Panc1 (cell line): ENCODE measurements at regions not wholly inside any gene's neighbourhood (a gene's known extent, or its start where the extent isn't known, plus 50 kb on each side); places are given as distances from the start of the nearest gene placed in this dataset.

Experiments used
- SIN3A ChIP-seq: IDR thresholded peaks from 2 replicates; pipeline ENCODE4 v1.6.1; 2012; ENCODE audit warnings: low read depth, mild to moderate bottlenecking, low read length, moderate library complexity, borderline replicate concordance; ENCODE audit not compliant: insufficient read depth
- TCF7L2 ChIP-seq: IDR thresholded peaks from 2 replicates; pipeline ENCODE4 v1.6.1; 2011; ENCODE audit warnings: mild to moderate bottlenecking, low read depth, low read length, inconsistent platforms
- TF ChIP-seq, protein P1 (sequence below): fragments of 450-650 bp; IDR thresholded peaks from 2 replicates; pipeline ENCODE4 v1.5.1; 2017; ENCODE audit warnings: mild to moderate bottlenecking

DNA sequence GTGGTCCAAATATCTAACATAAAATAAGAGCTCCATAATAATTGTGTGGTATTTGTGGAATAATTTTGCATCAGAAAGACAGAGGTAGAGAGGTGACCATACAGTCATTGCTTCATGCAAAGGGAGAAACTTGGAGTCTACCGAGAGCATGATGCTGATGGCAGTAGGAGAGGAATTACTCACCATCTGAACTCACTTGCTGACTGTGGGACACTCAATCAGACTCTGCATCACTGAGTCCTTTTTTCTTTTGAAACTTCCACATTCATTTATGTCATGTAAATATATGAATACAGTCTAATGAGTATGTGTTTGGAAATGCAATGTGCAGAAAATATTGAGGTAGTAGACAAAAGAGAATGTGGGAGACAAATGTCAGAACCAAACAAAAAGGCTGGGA lies 933.8 kb downstream of the REEP3 start:
- TF ChIP-seq, protein P1, sequence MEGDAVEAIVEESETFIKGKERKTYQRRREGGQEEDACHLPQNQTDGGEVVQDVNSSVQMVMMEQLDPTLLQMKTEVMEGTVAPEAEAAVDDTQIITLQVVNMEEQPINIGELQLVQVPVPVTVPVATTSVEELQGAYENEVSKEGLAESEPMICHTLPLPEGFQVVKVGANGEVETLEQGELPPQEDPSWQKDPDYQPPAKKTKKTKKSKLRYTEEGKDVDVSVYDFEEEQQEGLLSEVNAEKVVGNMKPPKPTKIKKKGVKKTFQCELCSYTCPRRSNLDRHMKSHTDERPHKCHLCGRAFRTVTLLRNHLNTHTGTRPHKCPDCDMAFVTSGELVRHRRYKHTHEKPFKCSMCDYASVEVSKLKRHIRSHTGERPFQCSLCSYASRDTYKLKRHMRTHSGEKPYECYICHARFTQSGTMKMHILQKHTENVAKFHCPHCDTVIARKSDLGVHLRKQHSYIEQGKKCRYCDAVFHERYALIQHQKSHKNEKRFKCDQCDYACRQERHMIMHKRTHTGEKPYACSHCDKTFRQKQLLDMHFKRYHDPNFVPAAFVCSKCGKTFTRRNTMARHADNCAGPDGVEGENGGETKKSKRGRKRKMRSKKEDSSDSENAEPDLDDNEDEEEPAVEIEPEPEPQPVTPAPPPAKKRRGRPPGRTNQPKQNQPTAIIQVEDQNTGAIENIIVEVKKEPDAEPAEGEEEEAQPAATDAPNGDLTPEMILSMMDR, result no peak
- TF ChIP-seq TCF7L2, result no peak
- no peak for TF ChIP-seq SIN3A
